ENCODE measurements at regions not wholly inside any gene's neighbourhood (a gene's known extent, or its start where the extent isn't known, plus 50 kb on each side); places are given as distances from the start of the nearest gene placed in this dataset.

GRCh38 chr13:84998681-84999080 is 800.5 kb downstream of the SLITRK6 start:
- ChIA-PET CTCF (no interaction called here), POLR2A (no interaction called here)
- ATAC-seq (ENCODE audit: low read depth) (no peak), DNase-seq (no peak)
- H3K27me3 Mint-ChIP-seq = no peaks in the 10 kb centered on the region
- no peaks in the 10 kb centered on the region for H3K4me1 Mint-ChIP-seq
- H3K27ac Mint-ChIP-seq = no peak overlapping the region
- TF ChIP-seq CTCF (IDR thresholded peaks at IDR 0.05) = no peak
- intact Hi-C loops (cut with micrococcal nuclease) = no loop called here
- no peaks in the 10 kb centered on the region for H3K36me3 Mint-ChIP-seq (ENCODE audit: low read depth)
- peaks cover 5% of the 10 kb centered on the region for H3K9me3 Mint-ChIP-seq
- no peak overlapping the region for H3K4me3 Mint-ChIP-seq

GRCh38 chr13:84997858-84998257 is 801.4 kb downstream of the SLITRK6 start:
- ChIA-PET POLR2A (no interaction called here), CTCF (no interaction called here)
- Mint-ChIP-seq H3K27me3 (no peaks in the 10 kb centered on the region), H3K4me1 (no peaks in the 10 kb centered on the region), H3K27ac (no peak overlapping the region), H3K9me3 (peaks cover 5% of the 10 kb centered on the region), H3K4me3 (no peak overlapping the region), H3K36me3 (ENCODE audit: low read depth) (no peaks in the 10 kb centered on the region)
- DNase-seq (no peak), ATAC-seq (ENCODE audit: low read depth) (no peak)
- TF ChIP-seq CTCF (IDR thresholded peaks at IDR 0.05) = no peak
- intact Hi-C loops (cut with micrococcal nuclease) = no loop called here

- peaks cover 7% of the 10 kb centered on the region for H3K9me3 Mint-ChIP-seq
- no peaks in the 10 kb centered on the region for H3K27me3 Mint-ChIP-seq
- ATAC-seq (ENCODE audit: low read depth) (no peak), DNase-seq (no peak)
- POLR2A ChIA-PET = no interaction called here
- CTCF ChIA-PET = no interaction called here
- H3K36me3 Mint-ChIP-seq (ENCODE audit: low read depth) = no peaks in the 10 kb centered on the region
- no peak overlapping the region for H3K4me3 Mint-ChIP-seq
- no peaks in the 10 kb centered on the region for H3K4me1 Mint-ChIP-seq
- intact Hi-C loops (cut with micrococcal nuclease) = no loop called here
- no peak for TF ChIP-seq CTCF (IDR thresholded peaks at IDR 0.05)
- H3K27ac Mint-ChIP-seq = no peak overlapping the region
Measured at GRCh38 chr13:84994582-84994981, 804.6 kb downstream of the SLITRK6 start.

GRCh38 chr13:84985860-84986259 is 813.4 kb downstream of the SLITRK6 start:
- Mint-ChIP-seq H3K4me3 (no peak overlapping the region), H3K4me1 (no peaks in the 10 kb centered on the region), H3K9me3 (peaks cover 3% of the 10 kb centered on the region), H3K36me3 (ENCODE audit: low read depth) (no peaks in the 10 kb centered on the region), H3K27ac (no peak overlapping the region), H3K27me3 (no peaks in the 10 kb centered on the region)
- ATAC-seq (ENCODE audit: low read depth) = no peak
- POLR2A ChIA-PET = no interaction called here
- CTCF ChIA-PET = no interaction called here
- TF ChIP-seq CTCF (IDR thresholded peaks at IDR 0.05) = no peak
- DNase-seq = no peak
- intact Hi-C loops (cut with micrococcal nuclease) = no loop called here

DNA sequence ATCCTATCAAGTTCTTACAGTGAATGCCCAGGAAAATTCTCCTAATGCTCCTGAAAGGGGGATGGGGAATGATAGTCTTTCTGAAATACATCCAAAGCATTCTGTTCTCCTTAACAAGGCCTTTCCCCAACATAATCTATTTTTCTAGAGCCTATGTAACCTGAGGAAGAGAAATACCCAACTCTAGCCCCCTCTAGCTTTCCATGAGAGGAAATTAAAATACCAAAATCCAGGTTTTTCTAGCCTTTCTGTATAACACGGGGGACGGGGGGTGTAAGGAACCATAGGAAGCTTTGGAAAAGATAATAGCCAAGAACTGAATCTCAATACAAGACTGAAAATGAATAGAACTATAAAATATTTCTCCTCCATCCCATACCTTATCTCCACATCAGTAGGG is 815.9 kb downstream of the SLITRK6 start:
- ChIA-PET POLR2A (no interaction called here), CTCF (no interaction called here)
- H3K27me3 Mint-ChIP-seq = no peaks in the 10 kb centered on the region
- H3K4me3 Mint-ChIP-seq = no peak overlapping the region
- DNase-seq (no peak), ATAC-seq (ENCODE audit: low read depth) (no peak)
- H3K36me3 Mint-ChIP-seq (ENCODE audit: low read depth) = no peaks in the 10 kb centered on the region
- no peaks in the 10 kb centered on the region for H3K9me3 Mint-ChIP-seq
- intact Hi-C loops (cut with micrococcal nuclease) = no loop called here
- TF ChIP-seq CTCF (IDR thresholded peaks at IDR 0.05) = no peak
- no peak overlapping the region for H3K27ac Mint-ChIP-seq
- H3K4me1 Mint-ChIP-seq = no peaks in the 10 kb centered on the region

All from activated B cell treated with CpG ODN at 0.5 μM for 24 hours (primary cell).